Naive thymus-derived CD4-positive, alpha-beta T cell (primary cell): ENCODE measurements at regions not wholly inside any gene's neighbourhood (a gene's known extent, or its start where the extent isn't known, plus 50 kb on each side); places are given as distances from the start of the nearest gene placed in this dataset.

Source experiments
- ATAC-seq: fragments of 150-1000 bp; cut with Tn5 transposase; 2 replicates; pipeline ENCODE4 v1.10.0; 2021; ENCODE audit warnings: mild to moderate bottlenecking, moderate library complexity
- CTCF ChIA-PET: fragments of 350-600 bp; sonication (Branson Sonifier 250); formaldehyde crosslinking; loops from one replicate; lab custom pipeline; 2021; ENCODE audit warnings: antibody characterized with exemption; lab: Charles Lee
- POLR2A ChIA-PET: fragments of 350-600 bp; sonication (Branson Sonifier 250); formaldehyde crosslinking; loops from one replicate; lab custom pipeline; 2021; ENCODE audit warnings: antibody characterized with exemption, inconsistent platforms; lab: Charles Lee
- DNase-seq, 9 donors: peaks; one replicate each; pipeline versions ENCODE4 v3.0.0 to v3.0.0-alpha.2; 2020 to 2022; ENCODE audit warnings: mixed read lengths in 1 of 9
- H3K27ac ChIP-seq: one replicate; pipeline ENCODE4 v1.7.0; 2013; ENCODE audit warnings: mild to moderate bottlenecking, low read depth, low read length, moderate library complexity
- H3K27me3 ChIP-seq, 2 donors: one replicate each; pipeline ENCODE4 v1.7.0; 2013; ENCODE audit warnings: low read length in 2 of 2, mild to moderate bottlenecking in 2 of 2, moderate library complexity in 2 of 2; ENCODE audit not compliant: control insufficient read depth in 2 of 2, insufficient read depth in 2 of 2
- H3K36me3 ChIP-seq, 3 experiments: 1 replicate in 2 of 3; 2 replicates in 1 of 3; pipeline ENCODE4 v1.7.0; 2013; ENCODE audit warnings: low read length in 3 of 3, mild to moderate bottlenecking in 3 of 3, moderate library complexity in 1 of 3; ENCODE audit not compliant: insufficient read depth in 3 of 3, control insufficient read depth in 2 of 3
- H3K4me1 ChIP-seq, 2 donors: one replicate each; pipeline ENCODE4 v1.7.0; 2013; ENCODE audit warnings: low read length in 2 of 2, mild to moderate bottlenecking in 2 of 2, moderate library complexity in 1 of 2; ENCODE audit not compliant: control insufficient read depth in 2 of 2, insufficient read depth in 2 of 2
- H3K4me3 ChIP-seq: 2 replicates; pipeline ENCODE4 v1.7.0; 2013; ENCODE audit warnings: mild to moderate bottlenecking, low read length
- H3K9me3 ChIP-seq, 3 experiments: 1 replicate in 2 of 3; 2 replicates in 1 of 3; pipeline ENCODE4 v1.7.0; 2013; ENCODE audit warnings: low read length in 3 of 3; ENCODE audit not compliant: control insufficient read depth in 2 of 3
- H3K27ac Mint-ChIP-seq, 9 donors: one replicate each; pipeline ENCODE4 v1.8.0; 2020 to 2022; ENCODE audit warnings: mixed read lengths in 9 of 9, mild to moderate bottlenecking in 8 of 9, moderate library complexity in 5 of 9, inconsistent platforms in 2 of 9
- H3K27me3 Mint-ChIP-seq, 5 donors: one replicate each; pipeline ENCODE4 v1.8.0; 2021 to 2022; ENCODE audit warnings: mixed read lengths in 5 of 5, mild to moderate bottlenecking in 1 of 5
- H3K36me3 Mint-ChIP-seq, 5 donors: one replicate each; pipeline ENCODE4 v1.8.0; 2020 to 2022; ENCODE audit warnings: mixed read lengths in 5 of 5, mild to moderate bottlenecking in 3 of 5, inconsistent platforms in 1 of 5
- H3K4me1 Mint-ChIP-seq, 7 donors: one replicate each; pipeline ENCODE4 v1.8.0; 2020 to 2022; ENCODE audit warnings: mixed read lengths in 7 of 7, mild to moderate bottlenecking in 3 of 7, inconsistent platforms in 1 of 7
- H3K4me3 Mint-ChIP-seq, 10 donors: one replicate each; pipeline ENCODE4 v1.8.0; 2020 to 2022; ENCODE audit warnings: mild to moderate bottlenecking in 10 of 10, mixed read lengths in 10 of 10, moderate library complexity in 6 of 10, inconsistent platforms in 2 of 10
- H3K9me3 Mint-ChIP-seq, 11 donors: one replicate each; pipeline ENCODE4 v1.8.0; 2020 to 2022; ENCODE audit warnings: mixed read lengths in 11 of 11, mild to moderate bottlenecking in 4 of 11, inconsistent platforms in 1 of 11, moderate library complexity in 1 of 11
- intact Hi-C, 2 donors: fragments of 100-400 bp; cut with micrococcal nuclease; formaldehyde crosslinking; loops; one replicate each; pipeline ENCODE4 v1.15.1; 2023

GRCh38 chr4:127417885-127418535, 214.7 kb upstream of the INTU start:
- H3K9me3 ChIP-seq = no peaks in the 10 kb centered on the region
- intact Hi-C loops = no loop called here
- Mint-ChIP-seq H3K4me3 (no peak overlapping the region), H3K27me3 (no peaks in the 10 kb centered on the region), H3K4me1 (no peaks in the 10 kb centered on the region), H3K27ac (no peak overlapping the region), H3K9me3 (peaks cover 0 to 3% (median 0%) of the 10 kb centered on the region in 11 donors), H3K36me3 (no peaks in the 10 kb centered on the region)
- no peak overlapping the region for H3K4me3 ChIP-seq
- CTCF ChIA-PET = no interaction called here
- no peak overlapping the region for H3K27ac ChIP-seq
- no peaks in the 10 kb centered on the region for H3K27me3 ChIP-seq
- POLR2A ChIA-PET = no interaction called here
- no peaks in the 10 kb centered on the region for H3K4me1 ChIP-seq
- DNase-seq (no peak), ATAC-seq (no peak)
- H3K36me3 ChIP-seq = no peaks in the 10 kb centered on the region

GRCh38 chr4:127419431-127419830, 213.3 kb upstream of the INTU start:
- H3K9me3 Mint-ChIP-seq = peaks cover 0 to 4% (median 0%) of the 10 kb centered on the region in 11 donors
- no peak overlapping the region for H3K27ac Mint-ChIP-seq
- Histone ChIP-seq H3K4me1 (no peaks in the 10 kb centered on the region), H3K4me3 (no peak overlapping the region), H3K27me3 (no peaks in the 10 kb centered on the region), H3K9me3 (no peaks in the 10 kb centered on the region), H3K27ac (no peak overlapping the region), H3K36me3 (no peaks in the 10 kb centered on the region)
- ATAC-seq (no peak), DNase-seq (no peak)
- H3K27me3 Mint-ChIP-seq = no peaks in the 10 kb centered on the region
- no peaks in the 10 kb centered on the region for H3K4me1 Mint-ChIP-seq
- ChIA-PET CTCF (no interaction called here), POLR2A (no interaction called here)
- no peaks in the 10 kb centered on the region for H3K36me3 Mint-ChIP-seq
- H3K4me3 Mint-ChIP-seq = no peak overlapping the region
- intact Hi-C loops = no loop called here

- Histone ChIP-seq H3K4me1 (no peaks in the 10 kb centered on the region), H3K27ac (no peak overlapping the region), H3K4me3 (no peak overlapping the region), H3K36me3 (no peaks in the 10 kb centered on the region), H3K9me3 (no peaks in the 10 kb centered on the region), H3K27me3 (no peaks in the 10 kb centered on the region)
- intact Hi-C loops = no loop called here
- ChIA-PET CTCF (no interaction called here), POLR2A (no interaction called here)
- no peak overlapping the region for H3K27ac Mint-ChIP-seq
- H3K27me3 Mint-ChIP-seq = no peaks in the 10 kb centered on the region
- ATAC-seq = no peak
- no peak for DNase-seq
- peaks cover 0 to 10% (median 0%) of the 10 kb centered on the region in 11 donors for H3K9me3 Mint-ChIP-seq
- no peaks in the 10 kb centered on the region for H3K4me1 Mint-ChIP-seq
- no peaks in the 10 kb centered on the region for H3K36me3 Mint-ChIP-seq
- H3K4me3 Mint-ChIP-seq = no peak overlapping the region
Observed at GRCh38 chr4:127421437-127421836, 211.3 kb upstream of the INTU start.

GRCh38 chr4:127425202-127425845, 207.4 kb upstream of the INTU start:
- H3K4me1 ChIP-seq = no peaks in the 10 kb centered on the region
- no peaks in the 10 kb centered on the region for H3K36me3 ChIP-seq
- H3K4me3 ChIP-seq = no peak overlapping the region
- Mint-ChIP-seq H3K36me3 (no peaks in the 10 kb centered on the region), H3K27ac (no peak overlapping the region), H3K27me3 (no peaks in the 10 kb centered on the region), H3K4me1 (no peaks in the 10 kb centered on the region), H3K4me3 (no peak overlapping the region), H3K9me3 (peaks cover 0 to 17% (median 3%) of the 10 kb centered on the region in 11 donors)
- ATAC-seq = no peak
- no peak for DNase-seq
- no peaks in the 10 kb centered on the region for H3K27me3 ChIP-seq
- intact Hi-C loops = no loop called here
- no peak overlapping the region for H3K27ac ChIP-seq
- ChIA-PET CTCF (no interaction called here), POLR2A (no interaction called here)
- H3K9me3 ChIP-seq = no peaks in the 10 kb centered on the region

- Histone ChIP-seq H3K27ac (no peak overlapping the region), H3K9me3 (no peaks in the 10 kb centered on the region), H3K27me3 (no peaks in the 10 kb centered on the region), H3K4me1 (no peaks in the 10 kb centered on the region), H3K4me3 (no peak overlapping the region), H3K36me3 (no peaks in the 10 kb centered on the region)
- peaks cover 0 to 17% (median 4%) of the 10 kb centered on the region in 11 donors for H3K9me3 Mint-ChIP-seq
- ATAC-seq = no peak
- H3K36me3 Mint-ChIP-seq = no peaks in the 10 kb centered on the region
- POLR2A ChIA-PET = no interaction called here
- no peak for DNase-seq
- H3K4me3 Mint-ChIP-seq = no peak overlapping the region
- H3K27me3 Mint-ChIP-seq = no peaks in the 10 kb centered on the region
- no peaks in the 10 kb centered on the region for H3K4me1 Mint-ChIP-seq
- intact Hi-C loops = no loop called here
- CTCF ChIA-PET = no interaction called here
- H3K27ac Mint-ChIP-seq = no peak overlapping the region
Observed at GRCh38 chr4:127425851-127426250, 206.9 kb upstream of the INTU start.

DNA sequence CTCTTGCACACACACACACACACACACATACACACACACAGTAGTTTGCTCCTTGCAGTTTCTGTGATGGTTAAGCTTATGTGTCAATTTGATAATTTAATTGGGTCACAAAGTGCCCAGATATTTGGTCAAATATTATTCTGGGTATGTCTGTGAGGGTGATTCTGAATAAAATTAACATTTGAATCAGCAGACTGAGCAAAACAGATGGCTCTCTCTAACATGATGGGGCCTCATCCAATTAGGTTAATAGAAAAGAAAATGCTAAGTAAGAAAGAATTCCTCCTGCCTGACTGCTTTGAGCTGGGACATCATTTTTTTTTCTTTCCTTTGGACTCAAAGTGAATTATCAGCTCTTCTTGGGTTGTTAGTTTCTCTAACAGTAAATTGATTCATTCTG, 191.2 kb upstream of the INTU start:
- DNase-seq (no peak), ATAC-seq (no peak)
- no peak overlapping the region for H3K4me3 Mint-ChIP-seq
- Histone ChIP-seq H3K4me1 (no peaks in the 10 kb centered on the region), H3K9me3 (no peaks in the 10 kb centered on the region), H3K27ac (no peak overlapping the region), H3K27me3 (no peaks in the 10 kb centered on the region), H3K36me3 (no peaks in the 10 kb centered on the region), H3K4me3 (no peak overlapping the region)
- ChIA-PET POLR2A (no interaction called here), CTCF (interaction anchor here (0.6 kb wide), 1 partner anchor 717 kb away, joined by 3 read pairs; no protein-coding TSS in a partner anchor)
- no peak overlapping the region for H3K27ac Mint-ChIP-seq
- no peaks in the 10 kb centered on the region for H3K4me1 Mint-ChIP-seq
- intact Hi-C loops = no loop called here
- peaks cover 0 to 3% (median 0%) of the 10 kb centered on the region in 5 donors for H3K27me3 Mint-ChIP-seq
- no peaks in the 10 kb centered on the region for H3K36me3 Mint-ChIP-seq
- H3K9me3 Mint-ChIP-seq = peaks cover 0 to 12% (median 4%) of the 10 kb centered on the region in 11 donors

DNA sequence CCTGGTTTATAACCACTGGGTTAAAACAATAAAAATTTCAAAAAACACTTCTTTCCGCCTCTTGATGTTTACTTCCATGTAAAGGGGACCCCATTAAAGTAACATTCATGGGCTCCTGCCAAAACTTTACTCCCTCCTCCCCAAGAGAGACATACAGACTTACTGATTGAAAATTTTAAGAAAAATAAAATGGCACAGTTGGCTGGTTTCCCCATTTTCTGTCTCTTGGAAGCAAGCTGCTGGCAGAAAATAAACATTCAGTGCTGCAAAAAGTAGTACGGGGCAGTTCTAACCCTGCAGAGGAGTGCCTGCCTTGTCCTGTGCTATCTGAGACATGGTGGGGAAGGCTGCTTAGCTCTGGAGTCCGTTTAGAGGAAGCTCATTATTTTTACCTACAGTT, 187.3 kb upstream of the INTU start:
- Histone ChIP-seq H3K4me1 (no peaks in the 10 kb centered on the region), H3K36me3 (no peaks in the 10 kb centered on the region), H3K4me3 (no peak overlapping the region), H3K27ac (no peak overlapping the region), H3K9me3 (no peaks in the 10 kb centered on the region), H3K27me3 (no peaks in the 10 kb centered on the region)
- no peaks in the 10 kb centered on the region for H3K36me3 Mint-ChIP-seq
- no peaks in the 10 kb centered on the region for H3K4me1 Mint-ChIP-seq
- no peak overlapping the region for H3K27ac Mint-ChIP-seq
- H3K4me3 Mint-ChIP-seq = no peak overlapping the region
- H3K27me3 Mint-ChIP-seq = peaks cover 0 to 3% (median 0%) of the 10 kb centered on the region in 5 donors
- DNase-seq (no peak), ATAC-seq (no peak)
- ChIA-PET POLR2A (no interaction called here), CTCF (no interaction called here)
- intact Hi-C loops = no loop called here
- peaks cover 0 to 4% (median 0%) of the 10 kb centered on the region in 11 donors for H3K9me3 Mint-ChIP-seq
